K562 (cell line): ENCODE measurements at regions not wholly inside any gene's neighbourhood (a gene's known extent, or its start where the extent isn't known, plus 50 kb on each side); places are given as distances from the start of the nearest gene placed in this dataset.

Source experiments
- POLR2A ChIP-seq: fragments of 450-650 bp; conservative IDR thresholded peaks from 2 replicates; pipeline ENCODE4 v1.6.1; 2016
- TEAD1 ChIP-seq, 2 experiments: fragments of 450-650 bp in 1 of 2; sonication (generic) in 1 of 2; formaldehyde crosslinking; IDR thresholded peaks; 2 replicates each; pipeline versions ENCODE4 v1.4.0 to v1.8.0; 2020 to 2022; ENCODE audit warnings: mild to moderate bottlenecking in 2 of 2, missing genetic modification reagents in 1 of 2
- TF ChIP-seq, protein P1 (sequence below): fragments of 450-650 bp; conservative IDR thresholded peaks from 2 replicates; pipeline ENCODE4 v1.6.1; 2016; ENCODE audit warnings: missing genetic modification characterization, low read depth, mild to moderate bottlenecking, missing compliant biosample characterization, moderate library complexity
- TF ChIP-seq, protein P2 (sequence below), 3 experiments: IDR thresholded peaks in 2 of 3; conservative IDR thresholded peaks in 1 of 3; 2 replicates each; pipeline ENCODE4 v1.5.1; 2011 to 2012; ENCODE audit warnings: low read length in 3 of 3, mild to moderate bottlenecking in 3 of 3, control low read depth in 2 of 3, improper control_type of control experiment in 1 of 3, inconsistent platforms in 1 of 3, low read depth in 1 of 3, mixed read lengths in 1 of 3, moderate library complexity in 1 of 3; ENCODE audit not compliant: insufficient read depth in 2 of 3
- TF ChIP-seq, protein P3 (sequence below), 2 experiments: fragments of 450-650 bp; conservative IDR thresholded peaks; 2 replicates each; pipeline ENCODE4 v1.6.1; 2017; ENCODE audit warnings: mild to moderate bottlenecking in 2 of 2, moderate library complexity in 2 of 2

DNA sequence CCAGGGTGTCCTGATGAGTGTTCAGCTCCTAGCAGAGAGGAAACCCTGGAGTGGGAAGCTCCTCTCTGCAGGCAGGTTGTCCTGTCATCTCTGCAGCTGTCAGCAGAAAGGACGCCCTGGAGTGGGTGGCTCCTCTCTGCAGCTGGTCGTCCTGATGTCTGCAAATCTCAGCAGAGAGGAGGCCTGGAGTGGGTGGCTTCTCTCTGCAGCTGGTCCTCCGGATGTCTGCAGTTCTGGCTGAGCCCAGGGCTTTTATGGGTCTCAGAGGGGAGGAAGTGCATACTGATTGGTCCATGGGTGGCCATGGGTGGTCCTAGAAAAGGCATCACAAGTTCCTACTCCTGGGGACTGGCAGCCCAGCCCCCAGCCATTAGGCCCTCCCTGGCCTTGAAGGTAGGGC lies 102.6 kb upstream of the BNIP2 start:
- TF ChIP-seq POLR2A (no peak), TEAD1 (CRISPR knock-in tag; IDR thresholded peaks at IDR 0.05) (no peak)
- TF ChIP-seq, protein P1, sequence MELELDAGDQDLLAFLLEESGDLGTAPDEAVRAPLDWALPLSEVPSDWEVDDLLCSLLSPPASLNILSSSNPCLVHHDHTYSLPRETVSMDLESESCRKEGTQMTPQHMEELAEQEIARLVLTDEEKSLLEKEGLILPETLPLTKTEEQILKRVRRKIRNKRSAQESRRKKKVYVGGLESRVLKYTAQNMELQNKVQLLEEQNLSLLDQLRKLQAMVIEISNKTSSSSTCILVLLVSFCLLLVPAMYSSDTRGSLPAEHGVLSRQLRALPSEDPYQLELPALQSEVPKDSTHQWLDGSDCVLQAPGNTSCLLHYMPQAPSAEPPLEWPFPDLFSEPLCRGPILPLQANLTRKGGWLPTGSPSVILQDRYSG (tag), result no peak
- TF ChIP-seq, protein P2, sequence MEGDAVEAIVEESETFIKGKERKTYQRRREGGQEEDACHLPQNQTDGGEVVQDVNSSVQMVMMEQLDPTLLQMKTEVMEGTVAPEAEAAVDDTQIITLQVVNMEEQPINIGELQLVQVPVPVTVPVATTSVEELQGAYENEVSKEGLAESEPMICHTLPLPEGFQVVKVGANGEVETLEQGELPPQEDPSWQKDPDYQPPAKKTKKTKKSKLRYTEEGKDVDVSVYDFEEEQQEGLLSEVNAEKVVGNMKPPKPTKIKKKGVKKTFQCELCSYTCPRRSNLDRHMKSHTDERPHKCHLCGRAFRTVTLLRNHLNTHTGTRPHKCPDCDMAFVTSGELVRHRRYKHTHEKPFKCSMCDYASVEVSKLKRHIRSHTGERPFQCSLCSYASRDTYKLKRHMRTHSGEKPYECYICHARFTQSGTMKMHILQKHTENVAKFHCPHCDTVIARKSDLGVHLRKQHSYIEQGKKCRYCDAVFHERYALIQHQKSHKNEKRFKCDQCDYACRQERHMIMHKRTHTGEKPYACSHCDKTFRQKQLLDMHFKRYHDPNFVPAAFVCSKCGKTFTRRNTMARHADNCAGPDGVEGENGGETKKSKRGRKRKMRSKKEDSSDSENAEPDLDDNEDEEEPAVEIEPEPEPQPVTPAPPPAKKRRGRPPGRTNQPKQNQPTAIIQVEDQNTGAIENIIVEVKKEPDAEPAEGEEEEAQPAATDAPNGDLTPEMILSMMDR (IDR thresholded peaks at IDR 0.05 in 2 of 3, conservative IDR thresholded peaks at IDR 0.05 in 1 of 3; ENCODE audit: insufficient read depth in 2 of 3, low read depth in 1 of 3, low read length in 3 of 3), result no peak
- TF ChIP-seq, protein P3, sequence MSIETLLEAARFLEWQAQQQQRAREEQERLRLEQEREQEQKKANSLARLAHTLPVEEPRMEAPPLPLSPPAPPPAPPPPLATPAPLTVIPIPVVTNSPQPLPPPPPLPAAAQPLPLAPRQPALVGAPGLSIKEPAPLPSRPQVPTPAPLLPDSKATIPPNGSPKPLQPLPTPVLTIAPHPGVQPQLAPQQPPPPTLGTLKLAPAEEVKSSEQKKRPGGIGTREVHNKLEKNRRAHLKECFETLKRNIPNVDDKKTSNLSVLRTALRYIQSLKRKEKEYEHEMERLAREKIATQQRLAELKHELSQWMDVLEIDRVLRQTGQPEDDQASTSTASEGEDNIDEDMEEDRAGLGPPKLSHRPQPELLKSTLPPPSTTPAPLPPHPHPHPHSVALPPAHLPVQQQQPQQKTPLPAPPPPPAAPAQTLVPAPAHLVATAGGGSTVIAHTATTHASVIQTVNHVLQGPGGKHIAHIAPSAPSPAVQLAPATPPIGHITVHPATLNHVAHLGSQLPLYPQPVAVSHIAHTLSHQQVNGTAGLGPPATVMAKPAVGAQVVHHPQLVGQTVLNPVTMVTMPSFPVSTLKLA (conservative IDR thresholded peaks at IDR 0.05), result no peak
